SK-N-MC (cell line): ENCODE measurements at regions not wholly inside any gene's neighbourhood (a gene's known extent, or its start where the extent isn't known, plus 50 kb on each side); places are given as distances from the start of the nearest gene placed in this dataset.

Experiments
- EZH2 ChIP-seq: fragments of 200-600 bp; sonication (generic); IDR thresholded peaks from one replicate; pipeline ENCODE4 v1.6.1; 2017; ENCODE audit warnings: antibody characterized with exemption
- POLR2AphosphoS5 ChIP-seq: IDR thresholded peaks from 2 replicates; pipeline ENCODE4 v1.6.1; 2012; ENCODE audit warnings: mild to moderate bottlenecking, low read depth, low read length, borderline replicate concordance

- no peak for TF ChIP-seq EZH2
- no peak for TF ChIP-seq POLR2AphosphoS5
Measured at GRCh38 chr13:37491661-37492060, 106.9 kb downstream of the POSTN start.
